Tibial nerve (tissue), 4 donors: ENCODE measurements at regions not wholly inside any gene's neighbourhood (a gene's known extent, or its start where the extent isn't known, plus 50 kb on each side); places are given as distances from the start of the nearest gene placed in this dataset.

ENCODE experiments used
- EP300 ChIP-seq, 2 donors: sonication (generic); formaldehyde crosslinking; IDR thresholded peaks; one replicate each; pipeline ENCODE4 v1.6.1; 2017; ENCODE audit warnings: antibody characterized with exemption in 2 of 2, mild to moderate bottlenecking in 1 of 2
- POLR2A ChIP-seq, 2 donors: fragments of 450-650 bp; IDR thresholded peaks; one replicate each; pipeline ENCODE4 v1.6.1; 2017; ENCODE audit warnings: antibody characterized with exemption in 2 of 2, mild to moderate bottlenecking in 2 of 2, moderate library complexity in 2 of 2
- TF ChIP-seq, protein P1 (sequence below), 5 experiments: fragments of 200-600 bp in 3 of 5; fragments of 450-650 bp in 2 of 5; sonication (generic) in 3 of 5; IDR thresholded peaks; one replicate each; pipeline ENCODE4 v1.5.1; 2016 to 2019; ENCODE audit warnings: antibody characterized with exemption in 5 of 5, mild to moderate bottlenecking in 3 of 5, moderate library complexity in 2 of 5

DNA sequence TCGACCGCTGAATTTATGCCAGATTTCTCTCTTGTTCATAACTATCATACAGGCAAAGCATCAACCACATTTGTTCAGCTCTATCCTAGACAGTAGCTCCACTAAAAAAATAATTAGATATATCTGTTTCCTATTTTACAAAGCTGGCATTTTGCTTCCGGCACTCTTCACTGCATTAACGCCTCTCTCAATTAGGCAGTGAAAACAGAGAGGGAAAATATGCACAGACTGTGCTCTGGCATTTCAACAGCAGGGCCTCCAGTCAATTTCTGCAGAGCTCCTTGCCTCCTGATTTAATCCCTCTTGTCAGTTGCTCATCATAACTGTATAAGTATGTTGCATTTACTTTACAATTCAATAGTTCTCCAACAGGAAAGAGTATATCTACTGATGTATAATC, 666.9 kb upstream of the INTU start:
- TF ChIP-seq, protein P1, sequence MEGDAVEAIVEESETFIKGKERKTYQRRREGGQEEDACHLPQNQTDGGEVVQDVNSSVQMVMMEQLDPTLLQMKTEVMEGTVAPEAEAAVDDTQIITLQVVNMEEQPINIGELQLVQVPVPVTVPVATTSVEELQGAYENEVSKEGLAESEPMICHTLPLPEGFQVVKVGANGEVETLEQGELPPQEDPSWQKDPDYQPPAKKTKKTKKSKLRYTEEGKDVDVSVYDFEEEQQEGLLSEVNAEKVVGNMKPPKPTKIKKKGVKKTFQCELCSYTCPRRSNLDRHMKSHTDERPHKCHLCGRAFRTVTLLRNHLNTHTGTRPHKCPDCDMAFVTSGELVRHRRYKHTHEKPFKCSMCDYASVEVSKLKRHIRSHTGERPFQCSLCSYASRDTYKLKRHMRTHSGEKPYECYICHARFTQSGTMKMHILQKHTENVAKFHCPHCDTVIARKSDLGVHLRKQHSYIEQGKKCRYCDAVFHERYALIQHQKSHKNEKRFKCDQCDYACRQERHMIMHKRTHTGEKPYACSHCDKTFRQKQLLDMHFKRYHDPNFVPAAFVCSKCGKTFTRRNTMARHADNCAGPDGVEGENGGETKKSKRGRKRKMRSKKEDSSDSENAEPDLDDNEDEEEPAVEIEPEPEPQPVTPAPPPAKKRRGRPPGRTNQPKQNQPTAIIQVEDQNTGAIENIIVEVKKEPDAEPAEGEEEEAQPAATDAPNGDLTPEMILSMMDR (IDR thresholded peaks at IDR 0.05): no peak
- TF ChIP-seq POLR2A (IDR thresholded peaks at IDR 0.05) (no peak), EP300 (IDR thresholded peaks at IDR 0.05) (no peak)
